Thyroid gland (tissue), 4 donors: ENCODE measurements at regions not wholly inside any gene's neighbourhood (a gene's known extent, or its start where the extent isn't known, plus 50 kb on each side); places are given as distances from the start of the nearest gene placed in this dataset.

Experiments used
- DNase-seq, 2 donors: peaks; one replicate each; pipeline ENCODE4 v3.0.0-alpha.2; 2019
- H3K27ac ChIP-seq, 3 donors: fragments of 200-600 bp; sonication (generic); 1 replicate in 2 of 3; 2 replicates in 1 of 3; pipeline ENCODE4 v1.5.1; 2016 to 2019; ENCODE audit warnings: mild to moderate bottlenecking in 1 of 3, moderate library complexity in 1 of 3
- H3K27me3 ChIP-seq: fragments of 200-600 bp; sonication (generic); one replicate; pipeline ENCODE4 v1.5.1; 2019
- H3K36me3 ChIP-seq, 2 donors: fragments of 200-600 bp; sonication (generic); one replicate each; pipeline ENCODE4 v1.5.1; 2016 to 2019
- H3K4me1 ChIP-seq, 2 donors: fragments of 200-600 bp; sonication (generic); one replicate each; pipeline ENCODE4 v1.5.1; 2017 to 2019
- H3K4me3 ChIP-seq, 3 donors: fragments of 200-600 bp; sonication (generic); replicated peaks in 1 of 3; 1 replicate in 2 of 3; 2 replicates in 1 of 3; pipeline ENCODE4 v1.5.1; 2016; ENCODE audit warnings: mild to moderate bottlenecking in 1 of 3
- H3K9me3 ChIP-seq: fragments of 200-600 bp; sonication (generic); one replicate; pipeline ENCODE4 v1.5.1; 2017
- CTCF ChIP-seq, 6 experiments: fragments of 200-600 bp in 3 of 6; fragments of 450-650 bp in 3 of 6; sonication (generic) in 3 of 6; IDR thresholded peaks; one replicate each; pipeline ENCODE4 v1.5.1; 2016 to 2019; ENCODE audit warnings: antibody characterized with exemption in 6 of 6, mild to moderate bottlenecking in 2 of 6, inconsistent platforms in 1 of 6, moderate library complexity in 1 of 6
- POLR2A ChIP-seq, 2 donors: fragments of 450-650 bp; IDR thresholded peaks; one replicate each; pipeline ENCODE4 v1.6.1; 2017; ENCODE audit warnings: antibody characterized with exemption in 2 of 2, mild to moderate bottlenecking in 2 of 2, moderate library complexity in 1 of 2
- WGBS, 2 donors: methylation state at CpG; one replicate each; pipeline ENCODE4 v1.1.5; 2017; 5-methylcytosine and 5-hydroxymethylcytosine counted together
- intact Hi-C: fragments of 100-400 bp; cut with DNase I; formaldehyde crosslinking; loops from one replicate; pipeline ENCODE4 v1.15.1; 2023

GRCh38 chr1:208333676-208334075, 89.5 kb upstream of the PLXNA2 start:
- H3K36me3 ChIP-seq, result no peaks in the 10 kb centered on the region
- no peak overlapping the region for H3K27ac ChIP-seq
- TF ChIP-seq POLR2A (IDR thresholded peaks at IDR 0.05) (no peak), CTCF (IDR thresholded peaks at IDR 0.05) (no peak)
- no peak overlapping the region for H3K4me3 ChIP-seq
- no peaks in the 10 kb centered on the region for H3K4me1 ChIP-seq
- no peaks in the 10 kb centered on the region for H3K9me3 ChIP-seq
- WGBS, 2 donors, result 95 to 97% methylated on average over 2 of the region's 2 CpGs
- no peaks in the 10 kb centered on the region for H3K27me3 ChIP-seq
- intact Hi-C loops, result no loop called here
- no peak for DNase-seq

GRCh38 chr1:208335371-208336136, 91.4 kb upstream of the PLXNA2 start:
- no peak for DNase-seq
- WGBS, 2 donors, result 64 to 70% methylated on average over 9 of the region's 9 CpGs

GRCh38 chr1:208336137-208336518, 91.9 kb upstream of the PLXNA2 start:
- Histone ChIP-seq H3K4me1 (no peaks in the 10 kb centered on the region), H3K27me3 (no peaks in the 10 kb centered on the region), H3K36me3 (no peaks in the 10 kb centered on the region), H3K27ac (no peak overlapping the region), H3K9me3 (no peaks in the 10 kb centered on the region), H3K4me3 (no peak overlapping the region)
- WGBS, 2 donors, result 89 to 92% methylated on average over 6 of the region's 6 CpGs
- DNase-seq, result no peak
- intact Hi-C loops, result no loop called here
- TF ChIP-seq CTCF (IDR thresholded peaks at IDR 0.05) (no peak), POLR2A (IDR thresholded peaks at IDR 0.05) (no peak)

More at GRCh38 chr1:208335371-208336136, 91.4 kb upstream of the PLXNA2 start:
- H3K4me1 ChIP-seq, result no peaks in the 10 kb centered on the region
- no peak overlapping the region for H3K4me3 ChIP-seq
- no peaks in the 10 kb centered on the region for H3K9me3 ChIP-seq
- no peak overlapping the region for H3K27ac ChIP-seq
- intact Hi-C loops, result no loop called here
- H3K36me3 ChIP-seq, result no peaks in the 10 kb centered on the region
- no peaks in the 10 kb centered on the region for H3K27me3 ChIP-seq
- TF ChIP-seq POLR2A (IDR thresholded peaks at IDR 0.05), result no peak
- no peak for TF ChIP-seq CTCF (IDR thresholded peaks at IDR 0.05)

GRCh38 chr1:208339911-208340310, 95.7 kb upstream of the PLXNA2 start:
- intact Hi-C loops, result no loop called here

More at GRCh38 chr1:208339911-208340310, 95.7 kb upstream of the PLXNA2 start:
- H3K27ac ChIP-seq, result no peak overlapping the region
- H3K27me3 ChIP-seq, result no peaks in the 10 kb centered on the region
- no peaks in the 10 kb centered on the region for H3K4me1 ChIP-seq
- WGBS, 2 donors, result 79 to 85% methylated on average over 2 of the region's 2 CpGs
- no peak for TF ChIP-seq POLR2A (IDR thresholded peaks at IDR 0.05)
- no peak for TF ChIP-seq CTCF (IDR thresholded peaks at IDR 0.05)
- no peak overlapping the region for H3K4me3 ChIP-seq
- no peaks in the 10 kb centered on the region for H3K36me3 ChIP-seq
- no peaks in the 10 kb centered on the region for H3K9me3 ChIP-seq
- DNase-seq, result no peak
